ENCODE measurements at regions not wholly inside any gene's neighbourhood (a gene's known extent, or its start where the extent isn't known, plus 50 kb on each side); places are given as distances from the start of the nearest gene placed in this dataset.

DNA sequence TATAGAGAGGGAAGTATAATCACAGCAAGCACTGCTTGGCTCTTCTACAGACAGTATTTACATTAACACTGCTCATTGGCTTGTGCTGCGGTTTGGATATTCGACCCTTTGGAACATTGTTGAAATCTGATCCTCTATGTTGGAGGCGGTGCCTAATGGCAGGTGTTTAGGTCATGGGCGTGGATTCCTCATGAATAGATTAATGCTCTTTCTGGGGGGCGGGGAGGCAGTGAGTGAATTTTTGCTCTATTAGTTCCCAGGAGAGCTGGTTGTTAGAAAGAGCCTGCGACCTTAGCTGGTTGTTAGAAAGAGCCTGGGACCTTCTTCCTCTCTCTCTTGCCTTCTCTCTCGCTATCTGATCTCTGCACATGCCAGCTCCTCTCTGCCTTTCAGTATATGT is 77.3 kb upstream of the SVIL start:
- TF ChIP-seq, protein P1, sequence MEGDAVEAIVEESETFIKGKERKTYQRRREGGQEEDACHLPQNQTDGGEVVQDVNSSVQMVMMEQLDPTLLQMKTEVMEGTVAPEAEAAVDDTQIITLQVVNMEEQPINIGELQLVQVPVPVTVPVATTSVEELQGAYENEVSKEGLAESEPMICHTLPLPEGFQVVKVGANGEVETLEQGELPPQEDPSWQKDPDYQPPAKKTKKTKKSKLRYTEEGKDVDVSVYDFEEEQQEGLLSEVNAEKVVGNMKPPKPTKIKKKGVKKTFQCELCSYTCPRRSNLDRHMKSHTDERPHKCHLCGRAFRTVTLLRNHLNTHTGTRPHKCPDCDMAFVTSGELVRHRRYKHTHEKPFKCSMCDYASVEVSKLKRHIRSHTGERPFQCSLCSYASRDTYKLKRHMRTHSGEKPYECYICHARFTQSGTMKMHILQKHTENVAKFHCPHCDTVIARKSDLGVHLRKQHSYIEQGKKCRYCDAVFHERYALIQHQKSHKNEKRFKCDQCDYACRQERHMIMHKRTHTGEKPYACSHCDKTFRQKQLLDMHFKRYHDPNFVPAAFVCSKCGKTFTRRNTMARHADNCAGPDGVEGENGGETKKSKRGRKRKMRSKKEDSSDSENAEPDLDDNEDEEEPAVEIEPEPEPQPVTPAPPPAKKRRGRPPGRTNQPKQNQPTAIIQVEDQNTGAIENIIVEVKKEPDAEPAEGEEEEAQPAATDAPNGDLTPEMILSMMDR (IDR thresholded peaks at IDR 0.05; ENCODE audit: borderline replicate concordance, extremely low read depth, low read length, poor library complexity, severe bottlenecking): no peak
- no peak for TF ChIP-seq EZH2 (IDR thresholded peaks at IDR 0.05; ENCODE audit: borderline replicate concordance, low read depth, low read length, severe bottlenecking)

Measured in DND-41 (cell line).